H9 (cell line): ENCODE measurements at regions not wholly inside any gene's neighbourhood (a gene's known extent, or its start where the extent isn't known, plus 50 kb on each side); places are given as distances from the start of the nearest gene placed in this dataset.

Experiments
- DNase-seq: peaks from one replicate; pipeline ENCODE4 v3.0.0-alpha.2; 2017
- H2AFZ ChIP-seq: one replicate; pipeline ENCODE4 v1.6.1; 2013; ENCODE audit warnings: mild to moderate bottlenecking, low read length, control low read depth, moderate library complexity
- H2AK5ac ChIP-seq: 2 replicates; pipeline ENCODE4 v1.6.1; 2013; ENCODE audit warnings: low read length, control low read depth, mixed read lengths; ENCODE audit not compliant: insufficient read length
- H2BK120ac ChIP-seq: one replicate; pipeline ENCODE4 v1.6.1; 2013; ENCODE audit warnings: low read depth, mild to moderate bottlenecking, low read length, control low read depth, inconsistent platforms; ENCODE audit not compliant: poor library complexity, severe bottlenecking
- H2BK12ac ChIP-seq: 2 replicates; pipeline ENCODE4 v1.6.1; 2013; ENCODE audit warnings: low read length, control low read depth, mixed read lengths, low read depth; ENCODE audit not compliant: insufficient read length
- H2BK15ac ChIP-seq: 2 replicates; pipeline ENCODE4 v1.6.1; 2013; ENCODE audit warnings: low read depth, low read length, control low read depth
- H2BK20ac ChIP-seq: one replicate; pipeline ENCODE4 v1.6.1; 2013; ENCODE audit warnings: low read depth, mild to moderate bottlenecking, low read length, control low read depth, inconsistent platforms; ENCODE audit not compliant: poor library complexity, severe bottlenecking
- H2BK5ac ChIP-seq: 2 replicates; pipeline ENCODE4 v1.6.1; 2013; ENCODE audit warnings: low read length, control low read depth, mixed read lengths; ENCODE audit not compliant: insufficient read length
- H3K14ac ChIP-seq: 2 replicates; pipeline ENCODE4 v1.6.1; 2013; ENCODE audit warnings: low read length, control low read depth; ENCODE audit not compliant: insufficient read depth
- H3K18ac ChIP-seq: 2 replicates; pipeline ENCODE4 v1.6.1; 2013; ENCODE audit warnings: low read depth, mild to moderate bottlenecking, mixed read lengths, low read length, control low read depth; ENCODE audit not compliant: insufficient read length
- H3K23ac ChIP-seq: 2 replicates; pipeline ENCODE4 v1.6.1; 2013; ENCODE audit warnings: low read length, control low read depth, mixed read lengths, low read depth; ENCODE audit not compliant: insufficient read length
- H3K23me2 ChIP-seq: 2 replicates; pipeline ENCODE4 v1.6.1; 2013; ENCODE audit warnings: low read depth, mild to moderate bottlenecking, mixed read lengths, low read length, control low read depth; ENCODE audit not compliant: insufficient read length, poor library complexity, severe bottlenecking
- H3K27ac ChIP-seq: 2 replicates; pipeline ENCODE4 v1.5.1; 2013; ENCODE audit warnings: low read length, control low read depth, mixed read lengths, low read depth; ENCODE audit not compliant: insufficient read length
- H3K27me3 ChIP-seq: 2 replicates; pipeline ENCODE4 v1.6.1; 2013; ENCODE audit warnings: low read length, control low read depth, inconsistent platforms; ENCODE audit not compliant: insufficient read depth
- H3K4ac ChIP-seq: 2 replicates; pipeline ENCODE4 v1.6.1; 2013; ENCODE audit warnings: low read depth, mild to moderate bottlenecking, control low read depth, inconsistent platforms, low read length, moderate library complexity
- H3K4me1 ChIP-seq: 2 replicates; pipeline ENCODE4 v1.6.1; 2013; ENCODE audit warnings: low read length, control low read depth, inconsistent platforms; ENCODE audit not compliant: insufficient read depth
- H3K4me2 ChIP-seq: 2 replicates; pipeline ENCODE4 v1.6.1; 2013; ENCODE audit warnings: low read length, control low read depth, mixed read lengths; ENCODE audit not compliant: insufficient read length, insufficient read depth
- H3K56ac ChIP-seq: 2 replicates; pipeline ENCODE4 v1.6.1; 2013; ENCODE audit warnings: low read depth, mild to moderate bottlenecking, mixed read lengths, low read length, control low read depth; ENCODE audit not compliant: insufficient read length
- H3K79me1 ChIP-seq: 2 replicates; pipeline ENCODE4 v1.6.1; 2013; ENCODE audit warnings: low read depth, mild to moderate bottlenecking, moderate library complexity, low read length, control low read depth, inconsistent platforms; ENCODE audit not compliant: insufficient read depth, poor library complexity, severe bottlenecking
- H3K79me2 ChIP-seq: 2 replicates; pipeline ENCODE4 v1.6.1; 2013; ENCODE audit warnings: low read length, control low read depth, inconsistent platforms; ENCODE audit not compliant: insufficient read depth
- H3K9ac ChIP-seq: 2 replicates; pipeline ENCODE4 v1.6.1; 2013; ENCODE audit warnings: low read length, control low read depth, mixed read lengths; ENCODE audit not compliant: insufficient read length; ENCODE audit errors: extremely low read depth
- H3K9me3 ChIP-seq: one replicate; pipeline ENCODE4 v1.6.1; 2013; ENCODE audit warnings: low read depth, low read length, inconsistent platforms; ENCODE audit not compliant: control insufficient read depth
- H3T11ph ChIP-seq: one replicate; pipeline ENCODE4 v1.6.1; 2013; ENCODE audit warnings: mild to moderate bottlenecking, low read length, control low read depth, inconsistent platforms
- H4K20me1 ChIP-seq: one replicate; pipeline ENCODE4 v1.6.1; 2013; ENCODE audit not compliant: control insufficient read depth, insufficient read length, insufficient read depth
- H4K5ac ChIP-seq: 2 replicates; pipeline ENCODE4 v1.6.1; 2013; ENCODE audit warnings: low read depth, mild to moderate bottlenecking, mixed read lengths, low read length, control low read depth; ENCODE audit not compliant: insufficient read length
- H4K8ac ChIP-seq: replicated peaks from 2 replicates; pipeline ENCODE4 v1.6.1; 2013; ENCODE audit warnings: low read length, control low read depth, mixed read lengths, low read depth; ENCODE audit not compliant: insufficient read length
- H4K91ac ChIP-seq: 2 replicates; pipeline ENCODE4 v1.6.1; 2013; ENCODE audit warnings: low read depth, mild to moderate bottlenecking, moderate library complexity, mixed read lengths, low read length, control low read depth; ENCODE audit not compliant: insufficient read length
- H3K27ac Mint-ChIP-seq, 3 experiments: 2 replicates in 2 of 3; 3 replicates in 1 of 3; pipeline ENCODE4 v1.8.0; 2020 to 2021; ENCODE audit warnings: mixed read lengths in 3 of 3, mild to moderate bottlenecking in 1 of 3, moderate library complexity in 1 of 3
- H3K27me3 Mint-ChIP-seq: 2 replicates; pipeline ENCODE4 v1.8.0; 2021; ENCODE audit warnings: low read depth, mild to moderate bottlenecking, moderate library complexity, mixed read lengths
- H3K36me3 Mint-ChIP-seq, 3 experiments: 2 replicates in 2 of 3; 3 replicates in 1 of 3; pipeline ENCODE4 v1.8.0; 2020 to 2021; ENCODE audit warnings: low read depth in 3 of 3, mixed read lengths in 3 of 3; ENCODE audit not compliant: insufficient read depth in 1 of 3
- H3K4me1 Mint-ChIP-seq, 2 experiments: 2 replicates each; pipeline ENCODE4 v1.8.0; 2020; ENCODE audit warnings: mixed read lengths in 2 of 2
- H3K4me3 Mint-ChIP-seq, 2 experiments: 2 replicates in 1 of 2; 3 replicates in 1 of 2; pipeline ENCODE4 v1.8.0; 2020 to 2021; ENCODE audit warnings: mild to moderate bottlenecking in 2 of 2, mixed read lengths in 2 of 2, moderate library complexity in 1 of 2
- H3K9me3 Mint-ChIP-seq, 2 experiments: 2 replicates in 1 of 2; 3 replicates in 1 of 2; pipeline ENCODE4 v1.8.0; 2020; ENCODE audit warnings: mild to moderate bottlenecking in 2 of 2, mixed read lengths in 2 of 2, moderate library complexity in 1 of 2
- WGBS: extraction: QIAGEN DNeasy Blood & Tissue Kit; methylation state at CpG from one replicate; pipeline ENCODE4 v1.1.7; 2013; ENCODE audit warnings: missing lambda C conversion rate, low lambda C conversion rate, mixed read lengths; ENCODE audit not compliant: insufficient read length; ENCODE audit errors: extremely low coverage; 5-methylcytosine and 5-hydroxymethylcytosine counted together
- TF ChIP-seq, protein P1 (sequence below): fragments of 200-600 bp; sonication (generic); conservative IDR thresholded peaks from 3 replicates; pipeline ENCODE4 v1.8.0; 2021; ENCODE audit warnings: antibody characterized with exemption, mild to moderate bottlenecking

DNA sequence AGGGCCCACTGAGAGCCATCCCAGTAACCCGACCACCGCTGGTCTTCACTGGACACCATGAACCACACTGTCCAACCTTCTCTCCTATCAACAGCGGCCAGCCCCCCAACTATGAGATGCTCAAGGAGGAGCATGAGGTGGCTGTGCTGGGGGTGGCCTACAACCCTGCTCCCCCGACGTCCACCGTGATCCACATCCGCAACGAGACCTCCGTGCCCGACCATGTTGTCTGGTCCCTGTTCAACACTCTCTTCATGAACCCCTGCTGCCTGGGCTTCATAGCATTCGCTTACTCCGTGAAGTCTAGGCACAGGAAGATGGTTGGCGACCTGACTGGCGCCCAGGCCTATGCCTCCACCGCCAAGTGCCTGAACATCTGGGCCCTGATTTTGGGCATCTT is 423.8 kb upstream of the EPHA5 start:
- Histone ChIP-seq H2AK5ac (no peak overlapping the region), H3K9ac (no peak overlapping the region), H3K27me3 (no peaks in the 10 kb centered on the region), H2BK20ac (no peak overlapping the region), H3K56ac (no peak overlapping the region), H3K4me1 (no peaks in the 10 kb centered on the region), H3K9me3 (no peaks in the 10 kb centered on the region), H4K5ac (no peak overlapping the region), H3K4me2 (no peak overlapping the region), H3K79me1 (no peaks in the 10 kb centered on the region), H3K23me2 (no peaks in the 10 kb centered on the region), H4K20me1 (no peaks in the 10 kb centered on the region), H3K27ac (no peak overlapping the region), H2BK5ac (no peak overlapping the region), H3K79me2 (no peaks in the 10 kb centered on the region), H2AFZ (no peak overlapping the region), H3K4ac (no peak overlapping the region), H3T11ph (no peak overlapping the region), H2BK120ac (no peak overlapping the region), H2BK15ac (no peak overlapping the region), H3K23ac (no peak overlapping the region), H4K91ac (no peak overlapping the region), H3K14ac (no peak overlapping the region), H4K8ac (no peak overlapping the region), H3K18ac (no peak overlapping the region), H2BK12ac (no peak overlapping the region)
- Mint-ChIP-seq H3K4me1 (no peaks in the 10 kb centered on the region), H3K36me3 (no peaks in the 10 kb centered on the region), H3K27ac (peak overlapping the region in 1 of 3 experiments; percentile 20; a peak in 1 of 7 replicates), H3K9me3 (peaks cover 0 to 7% of the 10 kb centered on the region in 2 experiments; a peak in 1 of 5 replicates), H3K27me3 (no peaks in the 10 kb centered on the region), H3K4me3 (no peak overlapping the region)
- TF ChIP-seq, protein P1, sequence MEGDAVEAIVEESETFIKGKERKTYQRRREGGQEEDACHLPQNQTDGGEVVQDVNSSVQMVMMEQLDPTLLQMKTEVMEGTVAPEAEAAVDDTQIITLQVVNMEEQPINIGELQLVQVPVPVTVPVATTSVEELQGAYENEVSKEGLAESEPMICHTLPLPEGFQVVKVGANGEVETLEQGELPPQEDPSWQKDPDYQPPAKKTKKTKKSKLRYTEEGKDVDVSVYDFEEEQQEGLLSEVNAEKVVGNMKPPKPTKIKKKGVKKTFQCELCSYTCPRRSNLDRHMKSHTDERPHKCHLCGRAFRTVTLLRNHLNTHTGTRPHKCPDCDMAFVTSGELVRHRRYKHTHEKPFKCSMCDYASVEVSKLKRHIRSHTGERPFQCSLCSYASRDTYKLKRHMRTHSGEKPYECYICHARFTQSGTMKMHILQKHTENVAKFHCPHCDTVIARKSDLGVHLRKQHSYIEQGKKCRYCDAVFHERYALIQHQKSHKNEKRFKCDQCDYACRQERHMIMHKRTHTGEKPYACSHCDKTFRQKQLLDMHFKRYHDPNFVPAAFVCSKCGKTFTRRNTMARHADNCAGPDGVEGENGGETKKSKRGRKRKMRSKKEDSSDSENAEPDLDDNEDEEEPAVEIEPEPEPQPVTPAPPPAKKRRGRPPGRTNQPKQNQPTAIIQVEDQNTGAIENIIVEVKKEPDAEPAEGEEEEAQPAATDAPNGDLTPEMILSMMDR = no peak
- DNase-seq = no peak
- no CpG with 5 or more reads among the region's 15 CpGs for WGBS
